DND-41 (cell line): ENCODE measurements at regions not wholly inside any gene's neighbourhood (a gene's known extent, or its start where the extent isn't known, plus 50 kb on each side); places are given as distances from the start of the nearest gene placed in this dataset.

Experiments used
- EZH2 ChIP-seq: IDR thresholded peaks from 3 replicates; pipeline ENCODE4 v1.6.1; 2012; ENCODE audit warnings: borderline replicate concordance, low read depth, mild to moderate bottlenecking, moderate library complexity, low read length, inconsistent platforms; ENCODE audit not compliant: severe bottlenecking
- TF ChIP-seq, protein P1 (sequence below): IDR thresholded peaks from 2 replicates; pipeline ENCODE4 v1.5.1; 2012; ENCODE audit warnings: borderline replicate concordance, low read length, moderate library complexity, mild to moderate bottlenecking; ENCODE audit not compliant: poor library complexity, severe bottlenecking; ENCODE audit errors: extremely low read depth

DNA sequence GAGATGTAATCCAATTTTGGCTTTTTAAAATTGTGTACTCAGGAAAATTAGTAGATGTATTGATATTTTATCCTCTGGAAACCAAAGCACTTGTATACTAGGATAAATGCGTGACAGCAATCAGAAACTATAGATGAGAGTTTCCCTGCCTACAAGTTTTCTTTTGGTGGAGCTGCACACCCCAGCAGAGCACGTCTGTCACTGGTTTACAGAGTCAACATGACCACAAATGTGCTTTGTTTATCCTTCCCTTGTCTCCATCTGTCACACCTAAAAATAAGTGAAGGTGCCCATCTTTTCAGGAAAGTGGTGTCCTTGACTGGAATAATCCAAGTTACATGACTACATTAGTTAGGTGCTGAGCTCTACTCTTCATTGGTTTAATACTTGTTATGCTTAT is 210.4 kb upstream of the DSEL start:
- TF ChIP-seq, protein P1, sequence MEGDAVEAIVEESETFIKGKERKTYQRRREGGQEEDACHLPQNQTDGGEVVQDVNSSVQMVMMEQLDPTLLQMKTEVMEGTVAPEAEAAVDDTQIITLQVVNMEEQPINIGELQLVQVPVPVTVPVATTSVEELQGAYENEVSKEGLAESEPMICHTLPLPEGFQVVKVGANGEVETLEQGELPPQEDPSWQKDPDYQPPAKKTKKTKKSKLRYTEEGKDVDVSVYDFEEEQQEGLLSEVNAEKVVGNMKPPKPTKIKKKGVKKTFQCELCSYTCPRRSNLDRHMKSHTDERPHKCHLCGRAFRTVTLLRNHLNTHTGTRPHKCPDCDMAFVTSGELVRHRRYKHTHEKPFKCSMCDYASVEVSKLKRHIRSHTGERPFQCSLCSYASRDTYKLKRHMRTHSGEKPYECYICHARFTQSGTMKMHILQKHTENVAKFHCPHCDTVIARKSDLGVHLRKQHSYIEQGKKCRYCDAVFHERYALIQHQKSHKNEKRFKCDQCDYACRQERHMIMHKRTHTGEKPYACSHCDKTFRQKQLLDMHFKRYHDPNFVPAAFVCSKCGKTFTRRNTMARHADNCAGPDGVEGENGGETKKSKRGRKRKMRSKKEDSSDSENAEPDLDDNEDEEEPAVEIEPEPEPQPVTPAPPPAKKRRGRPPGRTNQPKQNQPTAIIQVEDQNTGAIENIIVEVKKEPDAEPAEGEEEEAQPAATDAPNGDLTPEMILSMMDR: no peak
- TF ChIP-seq EZH2: no peak
